H1 (cell line): ENCODE measurements at regions not wholly inside any gene's neighbourhood (a gene's known extent, or its start where the extent isn't known, plus 50 kb on each side); places are given as distances from the start of the nearest gene placed in this dataset.

Experiments
- CTCF ChIA-PET: fragments of 300-600 bp; sonication (Branson Sonifier 250); formaldehyde crosslinking; loops from one replicate; lab custom pipeline; 2021; ENCODE audit not compliant: partially characterized antibody; lab: Charles Lee
- POLR2A ChIA-PET: fragments of 300-600 bp; sonication (Branson Sonifier 250); formaldehyde crosslinking; loops from one replicate; lab custom pipeline; 2021; ENCODE audit warnings: inconsistent platforms; ENCODE audit not compliant: partially characterized antibody; lab: Charles Lee
- DNase-seq, 2 experiments: peaks; one replicate each; pipeline versions ENCODE4 v3.0.0 to v3.0.0-alpha.2; 2010 to 2022; ENCODE audit warnings: low spot score in 2 of 2, low read depth in 1 of 2, mixed read lengths in 1 of 2
- FAIRE-seq: peaks from 2 replicates; lab custom pipeline; 2011; peaks lifted over from hg19 to GRCh38; lab: Jason Lieb, UNC
- H2AFZ ChIP-seq: 2 replicates; pipeline ENCODE4 v1.8.1; 2012; ENCODE audit warnings: low read length, inconsistent platforms
- H2AK5ac ChIP-seq: 2 replicates; pipeline ENCODE4 v1.6.1; 2013; ENCODE audit warnings: low read depth, low read length
- H2BK120ac ChIP-seq: replicated peaks from 2 replicates; pipeline ENCODE3; 2013; ENCODE audit warnings: low read depth, low read length, inconsistent platforms
- H2BK12ac ChIP-seq: 2 replicates; pipeline ENCODE4 v1.6.1; 2013; ENCODE audit warnings: low read depth, low read length
- H2BK15ac ChIP-seq: 2 replicates; pipeline ENCODE4 v1.6.1; 2013; ENCODE audit warnings: low read length
- H2BK20ac ChIP-seq: 2 replicates; pipeline ENCODE4 v1.6.1; 2013; ENCODE audit warnings: low read length
- H2BK5ac ChIP-seq: 2 replicates; pipeline ENCODE4 v1.6.1; 2013; ENCODE audit warnings: low read depth, low read length
- H3K14ac ChIP-seq: 2 replicates; pipeline ENCODE4 v1.6.1; 2013; ENCODE audit warnings: inconsistent platforms; ENCODE audit not compliant: insufficient read length
- H3K18ac ChIP-seq: 2 replicates; pipeline ENCODE4 v1.6.1; 2013; ENCODE audit warnings: low read length; ENCODE audit errors: extremely low read depth
- H3K23ac ChIP-seq: 2 replicates; pipeline ENCODE4 v1.6.1; 2013; ENCODE audit warnings: inconsistent platforms; ENCODE audit not compliant: insufficient read length
- H3K23me2 ChIP-seq: 2 replicates; pipeline ENCODE4 v1.6.1; 2013; ENCODE audit warnings: low read depth, low read length
- H3K27ac ChIP-seq: 2 replicates; pipeline ENCODE4 v1.6.1; 2011; ENCODE audit warnings: low read depth, low read length, inconsistent platforms
- H3K27me3 ChIP-seq, 4 experiments: replicated peaks in 1 of 4; 1 replicate in 1 of 4; 2 replicates in 3 of 4; pipeline versions ENCODE4 v1.6.1 to v1.8.1; 2011 to 2013; ENCODE audit warnings: low read length in 3 of 4, mild to moderate bottlenecking in 3 of 4, inconsistent platforms in 2 of 4, mixed read lengths in 2 of 4, moderate library complexity in 1 of 4; ENCODE audit not compliant: control insufficient read depth in 3 of 4, insufficient read depth in 3 of 4; ENCODE audit errors: extremely low read depth in 1 of 4
- H3K36me3 ChIP-seq, 4 experiments: 2 replicates each; pipeline versions ENCODE4 v1.6.1 to v1.8.1; 2011 to 2013; ENCODE audit warnings: mild to moderate bottlenecking in 4 of 4, low read length in 3 of 4, moderate library complexity in 2 of 4, control low read depth in 1 of 4, inconsistent platforms in 1 of 4; ENCODE audit not compliant: insufficient read depth in 4 of 4, control insufficient read depth in 2 of 4
- H3K4ac ChIP-seq: replicated peaks from 2 replicates; pipeline ENCODE3; 2013; ENCODE audit warnings: low read length, low read depth, mixed read lengths, inconsistent platforms; ENCODE audit not compliant: insufficient read length
- H3K4me1 ChIP-seq, 4 experiments: replicated peaks in 1 of 4; 1 replicate in 1 of 4; 2 replicates in 3 of 4; pipeline versions ENCODE4 v1.6.1 to v1.8.1; 2011 to 2013; ENCODE audit warnings: low read length in 3 of 4, inconsistent platforms in 2 of 4, mixed read lengths in 1 of 4; ENCODE audit not compliant: insufficient read depth in 4 of 4, control insufficient read depth in 3 of 4
- H3K4me2 ChIP-seq, 2 experiments: 2 replicates each; pipeline versions ENCODE4 v1.6.1 to v1.8.1; 2011 to 2013; ENCODE audit warnings: low read depth in 2 of 2, low read length in 2 of 2, control low read depth in 1 of 2, inconsistent platforms in 1 of 2, mild to moderate bottlenecking in 1 of 2; ENCODE audit not compliant: insufficient read depth in 1 of 2
- H3K4me3 ChIP-seq, 4 experiments: fragments of 200-600, 300-600 bp in 1 of 4; sonication (generic), shearing (Covaris generic), sonication (Bioruptor Twin) in 1 of 4; 2 replicates each; pipeline versions ENCODE4 v1.5.1 to v1.8.1; 2011 to 2016; ENCODE audit warnings: low read length in 4 of 4, low read depth in 3 of 4, control low read depth in 2 of 4, inconsistent platforms in 2 of 4, mild to moderate bottlenecking in 2 of 4, mixed read lengths in 1 of 4, moderate library complexity in 1 of 4; ENCODE audit not compliant: insufficient read depth in 2 of 4; ENCODE audit errors: extremely low read depth in 1 of 4
- H3K56ac ChIP-seq: replicated peaks from 2 replicates; pipeline ENCODE3; 2013; ENCODE audit warnings: low read depth, mild to moderate bottlenecking, mixed read lengths, low read length, inconsistent platforms; ENCODE audit not compliant: insufficient read length
- H3K79me1 ChIP-seq: 2 replicates; pipeline ENCODE4 v1.6.1; 2013; ENCODE audit warnings: low read depth, low read length, control low read depth
- H3K79me2 ChIP-seq, 2 experiments: 2 replicates each; pipeline versions ENCODE4 v1.6.1 to v1.8.1; 2012 to 2013; ENCODE audit warnings: low read length in 2 of 2, mild to moderate bottlenecking in 2 of 2, inconsistent platforms in 1 of 2; ENCODE audit not compliant: insufficient read depth in 2 of 2, control insufficient read depth in 1 of 2
- H3K9ac ChIP-seq, 4 experiments: replicated peaks in 1 of 4; 1 replicate in 1 of 4; 2 replicates in 3 of 4; pipeline versions ENCODE4 v1.6.1 to v1.8.1; 2011 to 2013; ENCODE audit warnings: low read depth in 3 of 4, low read length in 3 of 4, control low read depth in 2 of 4, mild to moderate bottlenecking in 2 of 4, moderate library complexity in 2 of 4, inconsistent platforms in 1 of 4; ENCODE audit errors: extremely low read depth in 1 of 4
- H3K9me3 ChIP-seq, 2 experiments: 2 replicates each; pipeline versions ENCODE4 v1.6.1 to v1.8.1; 2012 to 2013; ENCODE audit warnings: mild to moderate bottlenecking in 2 of 2, moderate library complexity in 2 of 2, control low read depth in 1 of 2, inconsistent platforms in 1 of 2, low read depth in 1 of 2, low read length in 1 of 2, mixed read lengths in 1 of 2; ENCODE audit not compliant: insufficient read depth in 2 of 2
- H4K20me1 ChIP-seq, 2 experiments: replicated peaks in 1 of 2; 2 replicates each; pipeline versions ENCODE3 to v1.8.1; 2011 to 2013; ENCODE audit warnings: inconsistent platforms in 2 of 2, low read length in 2 of 2, mild to moderate bottlenecking in 1 of 2; ENCODE audit not compliant: insufficient read depth in 2 of 2, control insufficient read depth in 1 of 2
- H4K5ac ChIP-seq: 2 replicates; pipeline ENCODE4 v1.6.1; 2013; ENCODE audit warnings: low read length, low read depth, mixed read lengths, inconsistent platforms; ENCODE audit not compliant: insufficient read length
- H4K8ac ChIP-seq: 2 replicates; pipeline ENCODE4 v1.8.0; 2013; ENCODE audit warnings: mild to moderate bottlenecking, moderate library complexity, low read length, inconsistent platforms; ENCODE audit not compliant: insufficient read depth; ENCODE audit errors: extremely low read depth
- H4K91ac ChIP-seq: replicated peaks from 2 replicates; pipeline ENCODE3; 2013; ENCODE audit warnings: low read length, mixed read lengths, inconsistent platforms; ENCODE audit not compliant: insufficient read length
- CTBP2 ChIP-seq: IDR thresholded peaks from 2 replicates; pipeline ENCODE4 v1.7.0; 2011; ENCODE audit warnings: borderline replicate concordance, mild to moderate bottlenecking, moderate library complexity, mixed read lengths, low read length; ENCODE audit not compliant: insufficient read depth, insufficient read length
- POLR2AphosphoS5 ChIP-seq: IDR thresholded peaks from 2 replicates; pipeline ENCODE4 v1.6.1; 2011; ENCODE audit warnings: low read depth, low read length
- RBBP5 ChIP-seq: IDR thresholded peaks from 2 replicates; pipeline ENCODE4 v1.7.1; 2012; ENCODE audit warnings: low read depth, mild to moderate bottlenecking, inconsistent platforms, low read length, moderate library complexity, borderline replicate concordance
- TAF7 ChIP-seq: optimal IDR thresholded peaks from 2 replicates; pipeline ENCODE3; 2011; ENCODE audit warnings: low read depth, mild to moderate bottlenecking, inconsistent platforms, low read length, moderate library complexity, borderline replicate concordance
- WGBS, 2 experiments: shearing (Covaris generic) in 1 of 2; methylation state at CpG; one replicate each; pipeline versions ENCODE4 v1.1.6 to v1.1.7; 2013 to 2015; ENCODE audit warnings: low lambda C conversion rate in 2 of 2, mixed read lengths in 2 of 2, inconsistent platforms in 1 of 2, low coverage in 1 of 2, missing lambda C conversion rate in 1 of 2; ENCODE audit not compliant: insufficient replicate concordance in 2 of 2, insufficient coverage in 1 of 2, insufficient read length in 1 of 2; ENCODE audit errors: extremely low coverage in 1 of 2, missing lambda C conversion rate in 1 of 2; 5-methylcytosine and 5-hydroxymethylcytosine counted together

DNA sequence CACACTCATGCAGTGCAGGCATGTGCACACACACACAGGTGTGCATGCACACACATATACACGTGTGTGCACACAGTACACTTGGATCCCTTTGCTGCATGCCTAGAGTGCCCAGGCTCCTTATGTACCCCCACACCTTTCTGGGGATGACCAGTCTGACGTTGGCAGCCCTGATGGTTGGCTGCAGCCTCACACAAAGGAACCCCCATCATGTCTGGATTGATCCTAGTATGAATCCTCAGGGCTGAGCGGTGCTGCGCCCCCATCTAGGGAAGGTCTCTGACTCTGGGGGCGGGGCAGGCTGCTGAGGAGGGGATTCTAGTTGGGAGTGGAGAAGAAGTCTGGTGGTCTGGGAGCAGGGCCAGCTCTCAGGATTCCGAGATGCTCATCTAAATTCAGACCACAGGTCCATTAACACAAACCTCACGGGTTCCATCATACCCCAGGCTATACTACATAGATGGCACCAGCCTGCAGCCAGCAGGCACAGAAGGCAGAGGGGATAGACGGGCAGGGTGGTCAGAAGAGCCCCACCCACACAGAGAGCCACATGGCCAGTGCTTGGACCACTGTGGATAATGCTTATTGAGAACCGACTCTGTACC is 50.5 kb upstream of the OLFM1 start:
- no peak overlapping the region for H3K23ac ChIP-seq
- H3K27ac ChIP-seq, result no peak overlapping the region
- no peaks in the 10 kb centered on the region for H3K27me3 ChIP-seq
- H3K4ac ChIP-seq, result no peak overlapping the region
- H3K56ac ChIP-seq, result no peak overlapping the region
- no peak overlapping the region for H2BK12ac ChIP-seq
- no peak overlapping the region for H2BK15ac ChIP-seq
- H4K5ac ChIP-seq, result no peak overlapping the region
- H3K18ac ChIP-seq, result no peak overlapping the region
- H3K36me3 ChIP-seq, result no peaks in the 10 kb centered on the region
- no peaks in the 10 kb centered on the region for H3K23me2 ChIP-seq
- no peak overlapping the region for H2BK20ac ChIP-seq
- TF ChIP-seq POLR2AphosphoS5, result no peak
- TF ChIP-seq CTBP2, result no peak
- TF ChIP-seq TAF7, result no peak
- no peak for TF ChIP-seq RBBP5
- H3K9ac ChIP-seq, result no peak overlapping the region
- no peak overlapping the region for H3K4me2 ChIP-seq
- H3K9me3 ChIP-seq, result no peaks in the 10 kb centered on the region
- FAIRE-seq (no peak), DNase-seq (peak in 1 of 2 experiments; percentile 27)
- H3K79me1 ChIP-seq, result no peaks in the 10 kb centered on the region
- no peak overlapping the region for H2AK5ac ChIP-seq
- H4K8ac ChIP-seq, result no peak overlapping the region
- peaks cover 0 to 5% (median 0%) of the 10 kb centered on the region in 4 experiments; a peak in 1 of 7 replicates for H3K4me1 ChIP-seq
- no peak overlapping the region for H4K91ac ChIP-seq
- H3K14ac ChIP-seq, result no peak overlapping the region
- no peaks in the 10 kb centered on the region for H4K20me1 ChIP-seq
- no peak overlapping the region for H2AFZ ChIP-seq
- H2BK120ac ChIP-seq, result no peak overlapping the region
- ChIA-PET CTCF (no interaction called here), POLR2A (no interaction called here)
- H3K79me2 ChIP-seq, result no peaks in the 10 kb centered on the region
- 91% methylated on average over 9 of the region's 9 CpGs; no CpG with 5 or more reads in 1 of the 2 experiments for WGBS, 2 experiments
- no peak overlapping the region for H2BK5ac ChIP-seq
- H3K4me3 ChIP-seq, result no peak overlapping the region
